ENCODE measurements at regions not wholly inside any gene's neighbourhood (a gene's known extent, or its start where the extent isn't known, plus 50 kb on each side); places are given as distances from the start of the nearest gene placed in this dataset.

DNA sequence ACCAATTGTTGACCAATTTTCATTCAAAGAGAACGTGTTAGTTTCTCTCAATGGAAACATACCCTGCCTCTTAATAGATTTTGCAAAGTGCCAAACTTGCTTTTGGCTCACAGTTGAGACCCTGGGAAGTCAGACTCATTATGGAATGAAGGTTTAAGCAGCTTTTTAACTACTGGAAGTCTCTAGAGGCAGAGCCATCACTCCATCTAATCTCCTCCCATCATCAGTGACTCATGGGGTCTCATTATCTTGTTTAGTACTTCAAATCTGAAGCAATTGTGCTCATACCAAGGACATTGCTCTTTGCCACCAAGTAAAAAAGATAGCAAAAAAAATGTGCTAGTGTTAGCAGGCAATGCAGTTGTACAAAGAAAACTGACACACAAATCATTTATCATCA, 537.1 kb upstream of the LRRC4C start:
- no peak overlapping the region for H3K27ac ChIP-seq (ENCODE audit: low read depth, low read length)
- H3K36me3 ChIP-seq (ENCODE audit: control insufficient read depth, insufficient read depth, low read length) = no peaks in the 10 kb centered on the region
- H3K27me3 ChIP-seq (ENCODE audit: control insufficient read depth, insufficient read depth, low read length) = no peaks in the 10 kb centered on the region
- no peak overlapping the region for H3K4me3 ChIP-seq (ENCODE audit: low read length)
- H3K4me1 ChIP-seq (ENCODE audit: control insufficient read depth, insufficient read depth, low read length) = no peaks in the 10 kb centered on the region
- no peak overlapping the region for H3K9ac ChIP-seq (ENCODE audit: low read length)

DNA sequence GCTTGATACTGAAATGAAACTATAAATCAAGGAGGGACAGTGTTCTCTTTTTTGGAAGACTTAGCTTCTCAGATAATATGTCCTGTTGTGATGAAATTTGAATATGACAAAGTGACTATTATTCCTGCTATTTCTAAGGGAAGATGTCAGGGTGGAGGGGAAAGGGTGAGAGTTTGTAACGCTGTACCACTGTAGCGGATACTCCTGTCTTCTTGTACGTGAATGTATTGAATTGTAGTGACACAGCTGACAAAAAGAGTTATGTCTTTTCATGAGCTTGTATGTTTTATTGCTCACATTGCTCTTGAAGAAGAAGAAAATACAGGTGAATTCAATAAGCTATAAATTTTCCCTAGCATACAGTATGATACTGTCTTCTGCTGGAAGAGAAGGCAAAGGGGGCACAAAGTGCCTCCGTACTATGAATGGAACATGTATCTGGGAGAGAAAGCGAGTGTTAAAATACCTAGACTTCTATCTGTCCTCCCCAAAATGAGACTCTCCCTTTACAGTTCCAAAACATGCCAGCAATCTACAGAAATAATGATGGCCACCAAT, 538.5 kb upstream of the LRRC4C start:
- H3K4me1 ChIP-seq (ENCODE audit: control insufficient read depth, insufficient read depth, low read length) = no peaks in the 10 kb centered on the region
- no peaks in the 10 kb centered on the region for H3K36me3 ChIP-seq (ENCODE audit: control insufficient read depth, insufficient read depth, low read length)
- H3K9ac ChIP-seq (ENCODE audit: low read length) = no peak overlapping the region
- H3K27ac ChIP-seq (ENCODE audit: low read depth, low read length) = no peak overlapping the region
- H3K4me3 ChIP-seq (ENCODE audit: low read length) = no peak overlapping the region
- no peaks in the 10 kb centered on the region for H3K27me3 ChIP-seq (ENCODE audit: control insufficient read depth, insufficient read depth, low read length)

DNA sequence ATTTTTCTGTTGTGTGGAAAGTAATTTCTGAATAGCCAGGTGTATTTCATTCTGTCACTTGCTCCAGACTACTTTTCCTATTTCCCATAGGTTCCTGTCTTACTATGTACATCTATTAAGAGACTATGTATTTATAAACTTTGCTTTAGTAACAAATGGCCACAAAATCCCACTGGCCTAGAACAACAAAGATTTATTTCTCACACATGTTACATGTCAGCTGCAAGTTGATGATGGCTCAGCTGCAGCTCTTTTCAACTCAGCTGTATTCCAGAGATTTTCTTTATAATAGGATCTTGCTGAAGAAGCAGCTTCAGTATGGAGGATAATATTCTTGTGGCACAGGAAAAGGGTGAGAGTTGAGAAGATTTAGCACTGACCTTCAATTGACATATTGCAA, 539.6 kb upstream of the LRRC4C start:
- Histone ChIP-seq H3K36me3 (ENCODE audit: control insufficient read depth, insufficient read depth, low read length) (no peaks in the 10 kb centered on the region), H3K4me1 (ENCODE audit: control insufficient read depth, insufficient read depth, low read length) (no peaks in the 10 kb centered on the region), H3K4me3 (ENCODE audit: low read length) (no peak overlapping the region), H3K9ac (ENCODE audit: low read length) (no peak overlapping the region), H3K27ac (ENCODE audit: low read depth, low read length) (no peak overlapping the region), H3K27me3 (ENCODE audit: control insufficient read depth, insufficient read depth, low read length) (no peaks in the 10 kb centered on the region)

DNA sequence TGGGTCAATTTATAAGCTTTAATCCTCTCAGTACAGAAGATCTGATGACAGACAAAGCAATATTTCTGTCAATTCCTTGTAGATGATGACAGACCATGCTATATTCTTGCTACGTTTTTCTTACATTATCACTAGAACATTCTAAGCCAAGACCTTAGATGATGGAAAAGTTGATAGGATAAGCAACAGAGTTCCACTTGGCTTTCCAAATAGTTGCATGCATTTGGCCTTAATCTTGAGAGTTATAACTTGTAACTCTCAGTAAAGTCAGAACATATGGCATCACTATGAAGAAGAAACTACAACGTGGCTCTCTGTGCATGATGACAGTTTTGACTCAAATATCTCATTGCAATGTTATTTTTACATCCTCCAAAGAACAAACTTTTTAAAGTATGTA, 544.3 kb upstream of the LRRC4C start:
- no peak overlapping the region for H3K27ac ChIP-seq (ENCODE audit: low read depth, low read length)
- no peak overlapping the region for H3K4me3 ChIP-seq (ENCODE audit: low read length)
- no peaks in the 10 kb centered on the region for H3K27me3 ChIP-seq (ENCODE audit: control insufficient read depth, insufficient read depth, low read length)

DNA sequence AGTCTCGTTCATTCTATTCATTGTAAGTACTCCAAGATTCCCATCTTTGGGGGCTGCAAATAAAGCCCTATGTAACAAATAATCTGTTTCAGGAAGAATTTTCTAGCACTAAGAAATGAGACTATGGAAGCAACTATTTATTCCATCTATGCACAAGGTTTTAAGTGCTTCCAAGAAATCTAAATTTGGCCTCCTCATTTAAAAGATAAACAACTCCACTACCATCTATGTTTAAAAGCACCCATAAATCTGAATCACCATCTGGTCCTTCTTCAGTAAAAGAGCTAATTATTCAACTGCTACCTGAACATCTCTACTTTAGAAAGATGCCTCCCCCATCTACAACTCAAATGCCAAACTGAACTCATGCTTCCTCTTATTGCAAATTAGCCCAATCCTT, 547.3 kb upstream of the LRRC4C start:
- Histone ChIP-seq H3K9ac (ENCODE audit: low read length) (no peak overlapping the region), H3K27me3 (ENCODE audit: control insufficient read depth, insufficient read depth, low read length) (no peaks in the 10 kb centered on the region), H3K4me3 (ENCODE audit: low read length) (no peak overlapping the region), H3K36me3 (ENCODE audit: control insufficient read depth, insufficient read depth, low read length) (no peaks in the 10 kb centered on the region), H3K27ac (ENCODE audit: low read depth, low read length) (no peak overlapping the region), H3K4me1 (ENCODE audit: control insufficient read depth, insufficient read depth, low read length) (no peaks in the 10 kb centered on the region)

More for the DNA sequence above, 544.3 kb upstream of the LRRC4C start:
- no peaks in the 10 kb centered on the region for H3K4me1 ChIP-seq (ENCODE audit: control insufficient read depth, insufficient read depth, low read length)
- H3K36me3 ChIP-seq (ENCODE audit: control insufficient read depth, insufficient read depth, low read length) = no peaks in the 10 kb centered on the region
- H3K9ac ChIP-seq (ENCODE audit: low read length) = no peak overlapping the region

DNA sequence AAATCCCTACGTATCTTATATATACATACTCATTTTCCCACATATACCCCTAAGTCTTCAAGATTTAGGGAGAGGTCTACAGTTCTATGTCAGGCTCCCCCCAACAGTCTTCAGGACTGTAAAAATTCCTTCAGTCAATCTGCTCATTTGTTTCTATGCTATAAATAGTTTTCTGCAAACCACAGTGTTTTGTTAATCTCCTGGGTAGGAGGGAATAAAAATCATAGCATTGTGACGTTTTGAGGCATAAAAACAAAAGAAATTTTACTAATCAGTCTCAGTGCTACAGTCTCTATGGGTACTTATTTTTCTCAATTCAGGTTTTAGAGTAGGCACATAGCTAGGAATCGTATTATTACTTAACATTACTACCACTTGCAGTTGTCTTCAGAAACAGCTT, 552.8 kb upstream of the LRRC4C start:
- no peak overlapping the region for H3K27ac ChIP-seq (ENCODE audit: low read depth, low read length)
- H3K27me3 ChIP-seq (ENCODE audit: control insufficient read depth, insufficient read depth, low read length) = no peaks in the 10 kb centered on the region
- no peaks in the 10 kb centered on the region for H3K4me1 ChIP-seq (ENCODE audit: control insufficient read depth, insufficient read depth, low read length)
- no peak overlapping the region for H3K9ac ChIP-seq (ENCODE audit: low read length)
- H3K36me3 ChIP-seq (ENCODE audit: control insufficient read depth, insufficient read depth, low read length) = no peaks in the 10 kb centered on the region
- H3K4me3 ChIP-seq (ENCODE audit: low read length) = no peak overlapping the region

DNA sequence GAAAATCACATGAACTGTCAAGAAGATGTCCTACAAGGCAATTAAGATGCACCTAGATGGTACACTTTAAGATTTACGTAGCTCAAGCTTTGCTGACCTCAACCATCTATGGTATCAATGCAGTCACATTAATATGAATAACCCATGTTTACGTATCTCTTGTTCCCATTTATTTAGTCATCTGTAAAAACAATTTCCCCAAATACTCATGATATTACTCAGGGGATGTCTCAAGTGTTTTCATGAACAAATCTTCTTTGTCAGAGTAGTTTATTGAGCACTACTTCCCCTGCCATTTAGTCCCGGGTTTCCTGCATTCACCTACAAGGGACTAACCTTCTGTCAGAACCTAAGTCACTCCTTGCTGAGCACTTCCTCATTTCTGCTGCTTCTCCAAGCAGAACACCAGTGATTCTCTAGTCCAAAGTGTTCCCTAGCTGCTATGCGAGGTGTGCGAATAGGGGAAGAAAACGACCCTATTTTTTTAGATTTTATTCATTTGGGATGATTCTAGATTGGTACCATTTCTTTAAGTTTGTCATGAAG, 554.3 kb upstream of the LRRC4C start:
- no peak overlapping the region for H3K27ac ChIP-seq (ENCODE audit: low read depth, low read length)
- H3K4me3 ChIP-seq (ENCODE audit: low read length) = no peak overlapping the region
- no peak overlapping the region for H3K9ac ChIP-seq (ENCODE audit: low read length)
- no peaks in the 10 kb centered on the region for H3K4me1 ChIP-seq (ENCODE audit: control insufficient read depth, insufficient read depth, low read length)
- no peaks in the 10 kb centered on the region for H3K27me3 ChIP-seq (ENCODE audit: control insufficient read depth, insufficient read depth, low read length)
- H3K36me3 ChIP-seq (ENCODE audit: control insufficient read depth, insufficient read depth, low read length) = no peaks in the 10 kb centered on the region

DNA sequence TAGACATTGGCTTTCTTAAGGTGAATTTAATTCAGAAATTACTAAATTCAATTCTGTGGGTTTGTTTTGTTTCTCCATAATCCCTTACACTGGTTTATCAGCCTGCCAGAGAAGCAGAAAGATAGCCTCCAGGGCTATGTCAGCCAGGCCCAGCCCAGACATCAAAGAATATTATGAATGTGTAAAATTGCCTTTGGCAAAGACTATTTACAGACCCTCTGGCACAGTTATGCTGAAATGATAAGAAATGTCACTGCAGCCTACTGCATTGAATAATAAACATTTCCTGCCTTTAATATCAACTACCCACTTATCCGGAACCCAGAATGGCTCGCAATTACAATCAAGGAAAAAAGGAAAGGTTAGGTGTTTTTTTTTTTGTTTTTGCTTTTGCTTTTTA, 562.5 kb upstream of the LRRC4C start:
- Histone ChIP-seq H3K36me3 (ENCODE audit: control insufficient read depth, insufficient read depth, low read length) (no peaks in the 10 kb centered on the region), H3K4me3 (ENCODE audit: low read length) (no peak overlapping the region), H3K27ac (ENCODE audit: low read depth, low read length) (no peak overlapping the region), H3K4me1 (ENCODE audit: control insufficient read depth, insufficient read depth, low read length) (no peaks in the 10 kb centered on the region), H3K27me3 (ENCODE audit: control insufficient read depth, insufficient read depth, low read length) (no peaks in the 10 kb centered on the region), H3K9ac (ENCODE audit: low read length) (no peak overlapping the region)

DNA sequence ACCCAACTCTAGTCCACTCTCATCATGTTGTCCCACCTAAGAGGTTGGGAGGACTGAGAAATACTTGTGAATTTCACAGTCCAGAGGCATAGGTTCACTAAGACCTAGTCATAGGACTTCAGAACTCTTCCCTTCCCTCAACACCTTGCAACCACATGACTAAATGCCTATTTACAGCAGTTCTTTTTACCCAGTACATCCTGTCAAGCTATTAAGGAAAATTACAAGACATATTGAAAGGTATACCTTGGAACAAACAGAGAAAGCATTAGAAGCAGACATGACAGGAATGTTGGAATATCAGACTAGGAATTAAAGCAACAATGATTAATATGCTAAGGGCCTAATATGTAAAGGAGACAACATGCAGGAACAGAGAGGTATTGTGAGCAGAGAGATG, 563.8 kb upstream of the LRRC4C start:
- no peak overlapping the region for H3K27ac ChIP-seq (ENCODE audit: low read depth, low read length)
- no peak overlapping the region for H3K9ac ChIP-seq (ENCODE audit: low read length)
- H3K27me3 ChIP-seq (ENCODE audit: control insufficient read depth, insufficient read depth, low read length) = no peaks in the 10 kb centered on the region
- H3K4me1 ChIP-seq (ENCODE audit: control insufficient read depth, insufficient read depth, low read length) = no peaks in the 10 kb centered on the region
- H3K4me3 ChIP-seq (ENCODE audit: low read length) = no peak overlapping the region
- no peaks in the 10 kb centered on the region for H3K36me3 ChIP-seq (ENCODE audit: control insufficient read depth, insufficient read depth, low read length)

DNA sequence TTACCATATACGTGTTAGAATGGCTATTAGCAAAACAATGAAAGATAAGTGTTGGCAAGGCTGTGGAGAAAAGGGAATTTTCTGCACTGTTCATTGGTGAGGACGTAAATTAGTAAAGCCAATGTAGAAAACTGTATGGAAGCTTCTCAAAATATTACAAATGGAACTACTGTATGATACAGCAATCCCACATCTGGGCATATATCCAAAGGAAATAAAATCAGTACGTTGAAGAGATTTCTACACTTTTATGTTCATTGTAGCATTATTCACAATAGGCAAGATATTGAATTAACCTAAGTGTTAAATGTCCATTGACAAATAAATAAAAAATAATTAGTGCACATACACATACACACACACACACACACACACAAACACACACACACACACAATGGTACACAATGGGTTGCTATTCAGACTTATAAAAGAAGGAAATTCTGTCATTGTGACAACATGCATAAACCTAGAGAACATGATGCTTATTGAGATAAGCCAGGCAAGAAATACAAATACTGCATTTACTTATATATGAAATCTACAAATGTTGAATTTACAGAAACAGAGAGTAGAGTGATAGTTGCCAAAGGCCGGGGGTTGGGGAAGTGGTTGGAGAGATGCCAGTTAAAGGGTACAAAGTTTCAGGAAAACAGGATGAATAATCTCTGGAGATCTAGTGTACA, 565.8 kb upstream of the LRRC4C start:
- H3K9ac ChIP-seq (ENCODE audit: low read length) = no peak overlapping the region
- H3K27me3 ChIP-seq (ENCODE audit: control insufficient read depth, insufficient read depth, low read length) = no peaks in the 10 kb centered on the region
- H3K36me3 ChIP-seq (ENCODE audit: control insufficient read depth, insufficient read depth, low read length) = no peaks in the 10 kb centered on the region
- H3K27ac ChIP-seq (ENCODE audit: low read depth, low read length) = no peak overlapping the region
- H3K4me1 ChIP-seq (ENCODE audit: control insufficient read depth, insufficient read depth, low read length) = no peaks in the 10 kb centered on the region
- no peak overlapping the region for H3K4me3 ChIP-seq (ENCODE audit: low read length)

DNA sequence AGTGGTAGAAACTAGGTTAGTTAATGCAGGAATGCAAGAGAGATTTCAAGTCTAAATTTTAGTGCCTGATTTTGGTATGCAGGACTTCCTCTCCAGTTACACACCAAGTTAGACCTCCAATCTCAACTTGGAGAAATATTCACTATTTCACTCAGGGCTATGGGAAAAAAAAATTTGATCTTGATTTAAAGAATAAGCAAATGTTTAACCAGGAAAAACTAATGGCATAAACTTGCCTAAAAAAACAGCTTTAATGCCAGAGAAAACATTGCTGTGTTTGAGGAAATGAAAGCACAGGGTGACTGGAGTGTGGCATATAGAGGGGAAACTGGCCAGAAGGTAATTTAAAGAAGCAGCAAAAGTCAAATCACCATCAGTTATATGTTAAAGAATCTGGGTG, 575.4 kb upstream of the LRRC4C start:
- Histone ChIP-seq H3K27me3 (ENCODE audit: control insufficient read depth, insufficient read depth, low read length) (no peaks in the 10 kb centered on the region), H3K36me3 (ENCODE audit: control insufficient read depth, insufficient read depth, low read length) (no peaks in the 10 kb centered on the region), H3K4me3 (ENCODE audit: low read length) (no peak overlapping the region), H3K4me1 (ENCODE audit: control insufficient read depth, insufficient read depth, low read length) (no peaks in the 10 kb centered on the region), H3K27ac (ENCODE audit: low read depth, low read length) (no peak overlapping the region), H3K9ac (ENCODE audit: low read length) (no peak overlapping the region)

DNA sequence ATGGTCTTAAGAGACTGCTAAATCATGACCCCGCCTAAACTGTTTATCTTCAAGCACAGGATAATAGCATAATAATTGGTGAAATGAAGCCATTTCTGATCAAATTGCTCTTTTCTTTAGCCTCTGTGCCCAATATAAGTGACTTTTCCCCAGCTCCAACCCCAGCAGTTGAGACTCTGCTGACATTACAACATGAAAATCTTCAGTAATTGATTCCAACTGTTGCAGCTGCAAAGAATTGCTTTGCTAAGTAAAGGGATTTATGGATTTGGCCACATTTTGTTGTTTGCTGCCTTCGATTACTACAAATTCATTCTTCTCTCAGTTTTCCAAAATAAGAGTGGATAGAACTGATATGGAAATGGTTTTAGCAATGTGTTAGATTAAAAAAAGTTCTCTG, 576.7 kb upstream of the LRRC4C start:
- Histone ChIP-seq H3K36me3 (ENCODE audit: control insufficient read depth, insufficient read depth, low read length) (no peaks in the 10 kb centered on the region), H3K27ac (ENCODE audit: low read depth, low read length) (no peak overlapping the region), H3K4me3 (ENCODE audit: low read length) (no peak overlapping the region), H3K27me3 (ENCODE audit: control insufficient read depth, insufficient read depth, low read length) (no peaks in the 10 kb centered on the region), H3K9ac (ENCODE audit: low read length) (no peak overlapping the region), H3K4me1 (ENCODE audit: control insufficient read depth, insufficient read depth, low read length) (no peaks in the 10 kb centered on the region)

DNA sequence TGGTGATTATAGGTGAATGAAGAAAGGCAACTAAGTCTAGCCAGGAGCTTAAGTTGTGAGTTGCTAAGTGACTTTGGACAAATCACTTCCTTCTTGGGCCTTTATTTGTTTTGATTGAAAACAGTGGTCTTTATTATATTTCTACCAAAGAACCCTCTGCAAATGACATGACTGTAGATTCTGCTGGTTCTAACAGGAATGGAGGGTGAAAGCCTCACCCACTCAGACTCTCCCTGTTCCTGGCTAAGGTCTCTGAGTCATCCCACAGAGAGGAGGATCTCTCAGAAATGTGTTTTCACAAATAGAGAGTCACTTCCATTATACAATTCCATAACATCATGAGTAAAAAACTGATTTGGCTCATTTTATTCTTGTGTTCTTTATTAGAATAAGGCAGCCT, 583.9 kb upstream of the LRRC4C start:
- H3K27me3 ChIP-seq (ENCODE audit: control insufficient read depth, insufficient read depth, low read length) = no peaks in the 10 kb centered on the region
- no peak overlapping the region for H3K9ac ChIP-seq (ENCODE audit: low read length)
- no peak overlapping the region for H3K27ac ChIP-seq (ENCODE audit: low read depth, low read length)
- no peak overlapping the region for H3K4me3 ChIP-seq (ENCODE audit: low read length)
- H3K4me1 ChIP-seq (ENCODE audit: control insufficient read depth, insufficient read depth, low read length) = no peaks in the 10 kb centered on the region
- H3K36me3 ChIP-seq (ENCODE audit: control insufficient read depth, insufficient read depth, low read length) = no peaks in the 10 kb centered on the region

Measured in rectal smooth muscle tissue (tissue), 1 donor.